Cerebellar nuclear complex (tissue), 1 donor: ENCODE measurements at regions not wholly inside any gene's neighbourhood (a gene's known extent, or its start where the extent isn't known, plus 50 kb on each side); places are given as distances from the start of the nearest gene placed in this dataset.

Experiments used
- DNase-seq, 2 experiments: peaks; one replicate each; lab custom pipeline; 2025; lab: John Stamatoyannopoulos, UW

DNA sequence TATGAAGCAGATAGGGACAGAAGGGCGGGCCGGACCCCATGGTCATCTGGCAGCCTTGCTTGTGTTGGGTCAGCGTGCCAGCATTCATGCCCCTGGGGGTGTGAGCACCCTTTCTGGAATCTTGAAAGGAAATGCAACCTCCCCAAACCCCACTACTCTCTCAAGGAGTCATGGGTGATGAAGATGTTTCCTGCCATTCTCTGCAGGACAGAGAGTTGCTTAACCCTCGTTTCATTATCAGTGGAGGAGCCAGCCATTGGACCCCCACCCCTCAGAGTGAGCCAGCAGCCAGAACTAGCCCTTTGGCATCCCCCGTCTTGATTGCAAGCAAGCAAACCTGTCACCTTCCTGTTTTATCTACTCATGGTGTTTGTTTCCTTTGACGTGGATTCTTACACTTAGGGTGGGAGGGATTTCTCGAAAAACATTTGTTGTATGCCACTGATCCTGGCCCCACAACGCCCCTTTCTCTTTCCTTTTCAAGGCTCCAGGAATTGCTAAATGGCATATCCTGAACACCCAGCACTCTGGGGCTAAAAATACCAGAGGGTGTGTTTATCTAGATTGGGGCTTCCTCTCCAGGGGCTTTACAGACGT is 258.3 kb downstream of the ETS1 start:
- DNase-seq = no peak

DNA sequence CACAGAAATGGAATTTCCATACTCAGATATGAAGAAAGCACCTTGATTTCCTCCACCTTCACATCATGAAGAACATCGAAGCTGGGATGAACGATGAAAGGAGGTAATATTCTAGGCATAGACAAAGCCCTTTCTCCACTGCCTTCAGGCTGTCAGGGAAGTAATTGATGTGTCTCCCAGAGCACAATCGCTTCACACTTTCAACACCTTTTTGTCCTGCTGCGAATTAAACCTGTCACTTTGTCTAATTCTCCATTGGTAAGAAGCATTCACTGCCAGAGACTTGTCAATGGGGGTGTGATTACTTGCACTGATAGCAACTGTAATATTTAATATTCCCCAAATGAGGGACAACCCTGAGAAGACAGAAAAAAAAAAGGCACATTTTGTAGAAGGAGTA is 260.1 kb downstream of the ETS1 start:
- DNase-seq = no peak

DNA sequence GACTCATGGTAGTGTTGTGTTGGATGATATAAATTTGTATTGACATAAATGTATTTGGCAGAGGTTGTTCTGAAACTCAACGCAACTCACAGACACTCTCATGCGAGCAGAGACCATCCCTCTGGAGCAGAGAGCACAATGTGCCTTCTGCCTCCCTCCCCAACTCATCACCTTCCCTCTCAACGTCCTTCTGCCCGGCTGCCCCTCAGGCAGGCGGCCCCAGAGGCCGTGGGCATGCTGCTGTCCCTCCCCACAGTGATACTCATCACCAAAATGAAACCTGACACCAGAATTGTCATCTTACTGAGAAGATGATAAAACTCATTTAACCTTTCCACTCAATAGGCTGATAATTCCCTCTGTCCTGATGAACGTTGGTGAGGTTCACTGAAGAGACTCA is 260.6 kb downstream of the ETS1 start:
- DNase-seq = no peak

DNA sequence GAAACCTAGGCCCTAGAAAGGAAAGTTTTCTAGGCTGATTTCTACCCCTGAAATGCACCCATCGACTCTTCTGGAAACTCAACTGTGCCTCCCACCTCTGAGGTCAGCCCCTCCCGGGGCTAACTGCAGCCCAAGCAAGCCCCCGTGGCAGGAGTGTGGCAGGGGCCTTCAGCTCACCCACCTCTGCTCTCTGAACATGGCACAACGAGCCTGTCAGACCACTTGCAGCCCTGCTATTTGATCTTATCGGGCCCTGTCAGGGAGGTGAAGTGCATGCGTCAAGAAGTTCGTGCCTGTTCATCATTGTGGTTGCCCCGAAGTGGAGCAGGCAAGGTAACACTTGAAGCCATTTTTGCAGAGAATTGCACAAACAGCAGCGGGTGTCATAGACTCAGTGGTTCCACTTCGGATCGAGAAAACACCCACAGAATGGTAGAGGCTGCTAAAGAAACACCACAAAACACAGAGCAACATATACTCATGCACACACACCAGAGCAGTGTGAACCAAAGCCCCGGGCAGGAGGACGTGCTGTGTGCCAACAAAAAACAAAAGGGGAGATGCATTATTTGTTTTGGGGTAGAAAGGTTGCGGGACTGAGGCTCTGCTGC is 262.7 kb downstream of the ETS1 start:
- DNase-seq = no peak

DNA sequence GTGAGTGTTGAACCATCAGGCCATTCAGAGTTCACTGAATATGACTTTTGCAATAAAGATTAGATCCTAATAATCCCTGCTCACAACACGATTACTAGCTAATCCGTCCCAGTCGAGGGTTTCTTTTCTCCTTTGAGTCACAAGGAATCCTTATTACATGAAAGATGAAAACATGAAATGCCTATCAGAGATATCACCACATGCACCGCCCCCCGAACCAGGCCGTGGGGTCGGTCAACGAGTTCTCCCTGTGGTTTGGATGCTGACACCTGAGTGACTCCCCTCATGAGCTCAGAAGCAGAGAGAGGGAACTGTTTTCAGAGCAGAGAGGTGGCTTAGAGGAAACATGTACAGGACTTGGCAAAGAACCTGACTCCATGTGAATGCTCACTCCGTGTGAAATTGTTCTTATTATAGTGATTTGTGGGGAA is 263.3 kb downstream of the ETS1 start:
- no peak for DNase-seq

DNA sequence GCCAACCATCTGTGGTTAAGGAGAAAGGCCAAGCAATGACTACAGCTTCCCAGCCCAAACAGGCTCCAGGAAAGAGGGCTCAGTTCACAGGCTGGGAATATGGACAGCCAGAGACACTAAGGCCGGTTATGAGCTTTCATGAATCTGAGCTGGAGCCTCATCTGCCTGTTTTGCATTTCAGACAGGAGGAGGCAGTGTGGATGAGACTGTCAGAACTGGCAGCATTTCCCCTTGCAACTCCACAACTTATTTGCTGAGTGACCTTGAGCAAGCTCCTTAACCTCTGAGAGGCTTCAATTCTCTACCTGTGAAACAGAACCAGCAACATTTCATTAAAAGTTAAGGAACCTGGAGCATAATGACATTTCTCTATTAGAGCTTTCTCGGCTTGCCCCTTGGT is 264.0 kb downstream of the ETS1 start:
- DNase-seq = no peak

DNA sequence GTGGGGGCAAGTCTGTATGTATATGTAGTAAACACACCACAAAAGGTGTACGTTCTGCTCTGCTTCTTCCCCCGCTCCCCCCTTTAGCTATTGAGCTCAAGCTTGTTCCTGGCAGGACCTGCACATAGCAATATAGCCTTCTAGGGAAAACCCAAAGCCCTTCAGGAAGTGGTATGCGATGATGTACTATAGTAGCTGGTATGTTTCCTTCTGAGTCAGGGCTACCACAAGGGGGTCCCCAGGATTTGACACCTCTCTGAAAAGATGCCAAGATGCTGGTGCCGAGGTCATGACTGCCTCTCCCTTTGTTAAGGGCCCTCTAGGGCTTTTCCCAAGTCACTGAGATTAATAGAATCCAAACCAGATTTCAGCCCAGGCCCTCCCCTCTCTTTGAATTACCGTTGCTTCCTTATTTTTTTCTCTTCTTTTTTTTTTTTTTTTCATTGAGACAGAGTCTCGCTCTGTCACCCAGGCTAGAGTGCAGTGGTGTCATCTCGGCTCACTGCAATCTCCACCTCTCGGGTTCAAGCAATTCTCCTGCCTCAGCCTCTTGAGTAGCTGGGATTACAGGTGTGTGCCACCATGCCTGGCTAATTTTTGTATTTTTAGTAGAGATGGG is 268.4 kb downstream of the ETS1 start:
- DNase-seq = no peak

DNA sequence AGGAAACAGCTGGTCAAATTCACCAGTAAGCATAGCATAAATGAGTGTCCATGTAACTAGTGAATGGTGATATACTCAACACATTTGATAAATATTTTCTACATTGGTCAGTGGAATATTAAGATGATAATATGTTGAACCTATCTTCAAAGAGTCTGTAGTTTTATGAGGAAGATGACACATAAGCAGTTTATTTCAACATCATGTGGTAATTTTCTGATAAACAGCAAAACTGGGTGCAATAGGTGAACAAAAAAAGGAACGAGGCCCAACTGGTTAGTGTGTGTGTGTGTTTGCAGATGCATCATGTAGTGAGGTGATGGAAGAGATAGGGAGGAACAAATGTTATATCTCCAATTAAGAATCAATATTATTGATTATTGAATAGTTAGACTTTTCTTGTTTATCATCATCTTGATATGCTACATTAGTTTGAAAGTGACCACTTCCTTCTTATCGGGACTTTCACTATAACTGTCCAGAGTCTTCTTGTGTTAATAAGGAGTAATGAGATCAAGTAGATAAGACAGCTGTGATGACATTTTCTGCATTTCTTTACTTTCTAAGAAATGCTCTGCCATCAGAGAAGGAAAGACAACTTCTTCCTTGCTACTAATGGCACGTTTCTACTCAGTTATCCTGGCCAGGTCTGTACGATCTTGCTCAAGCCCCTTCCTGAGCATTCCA is 270.7 kb downstream of the ETS1 start:
- DNase-seq = no peak

DNA sequence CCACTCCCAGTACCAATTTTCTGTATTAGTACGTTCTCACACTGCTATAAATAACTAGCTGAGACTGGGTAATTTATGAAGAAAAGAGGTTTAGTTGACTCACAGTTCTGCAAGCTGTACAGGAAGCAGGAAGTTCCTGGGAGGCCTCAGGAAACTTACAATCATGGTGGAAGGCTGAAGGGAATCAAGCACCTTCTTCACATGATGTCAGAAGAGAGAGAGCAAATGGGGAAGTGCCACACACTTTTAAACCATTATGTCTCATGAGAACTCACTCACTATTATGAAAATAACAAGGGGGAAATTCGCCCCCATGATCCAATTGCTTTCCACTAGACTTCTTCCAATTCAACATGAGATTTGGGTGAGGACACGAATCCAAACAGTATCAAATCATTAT is 271.4 kb downstream of the ETS1 start:
- no peak for DNase-seq

DNA sequence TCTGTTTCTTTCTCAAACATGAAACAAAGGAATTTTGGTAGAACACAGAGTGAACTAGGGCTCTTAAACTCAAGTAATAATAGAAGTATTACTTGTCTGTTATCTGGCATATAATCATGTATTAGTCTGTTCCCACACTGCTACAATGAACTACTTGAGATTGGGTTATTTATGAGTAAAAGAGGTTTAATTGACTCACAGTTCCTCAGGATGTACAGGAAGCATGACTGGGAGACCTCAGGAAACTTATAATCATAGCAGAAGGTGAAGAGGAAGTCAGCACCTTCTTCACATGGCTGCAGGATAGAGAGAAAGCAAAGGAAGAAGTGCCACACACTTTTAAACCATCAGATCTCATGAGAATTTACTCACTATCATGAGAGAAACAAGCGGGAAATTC is 273.4 kb downstream of the ETS1 start:
- DNase-seq = no peak

DNA sequence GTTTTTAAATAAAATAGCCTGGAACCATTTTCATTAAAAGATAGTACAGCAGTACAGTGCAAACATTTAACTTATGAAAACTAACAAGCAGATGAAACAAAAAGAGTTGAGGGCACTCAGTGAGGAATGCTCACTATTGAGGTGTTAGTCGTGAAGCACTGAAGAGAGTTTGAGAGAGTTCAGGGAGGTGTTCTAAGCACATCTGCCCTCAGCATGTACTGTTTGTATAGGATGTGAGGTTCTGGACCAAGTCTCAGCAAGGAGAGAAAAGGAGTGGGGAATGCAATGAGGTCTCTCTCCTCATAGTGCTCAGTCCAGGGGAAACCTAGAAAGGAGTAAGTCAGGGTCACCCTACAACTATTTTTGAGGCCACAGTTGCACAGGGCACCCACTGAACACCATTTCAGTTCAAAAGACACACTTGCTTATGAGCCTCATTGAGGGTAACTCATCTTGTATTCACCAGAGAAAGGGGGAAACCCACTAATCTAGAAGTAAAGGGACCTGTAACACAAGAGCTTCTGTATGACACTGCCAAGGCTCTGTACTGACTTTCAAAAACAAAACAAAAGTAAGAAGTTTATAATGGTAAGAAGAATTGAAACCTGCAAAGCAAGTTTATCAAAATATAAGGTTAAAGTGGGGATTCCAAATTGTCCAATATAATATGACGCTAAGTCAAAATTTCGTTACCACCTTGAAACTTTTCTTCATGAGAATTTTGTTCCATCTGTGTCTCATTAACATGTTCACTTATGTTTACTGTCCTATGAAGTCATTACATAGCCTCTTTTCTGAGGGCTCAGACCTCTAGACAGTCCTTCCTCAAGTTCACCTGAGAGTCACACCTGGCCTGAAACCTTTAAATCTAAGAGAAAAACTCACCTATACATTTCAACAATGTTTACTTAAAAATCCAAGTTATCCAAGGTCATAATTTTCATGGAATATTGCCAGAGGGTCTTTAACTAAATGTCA is 275.3 kb downstream of the ETS1 start:
- no peak for DNase-seq

DNA sequence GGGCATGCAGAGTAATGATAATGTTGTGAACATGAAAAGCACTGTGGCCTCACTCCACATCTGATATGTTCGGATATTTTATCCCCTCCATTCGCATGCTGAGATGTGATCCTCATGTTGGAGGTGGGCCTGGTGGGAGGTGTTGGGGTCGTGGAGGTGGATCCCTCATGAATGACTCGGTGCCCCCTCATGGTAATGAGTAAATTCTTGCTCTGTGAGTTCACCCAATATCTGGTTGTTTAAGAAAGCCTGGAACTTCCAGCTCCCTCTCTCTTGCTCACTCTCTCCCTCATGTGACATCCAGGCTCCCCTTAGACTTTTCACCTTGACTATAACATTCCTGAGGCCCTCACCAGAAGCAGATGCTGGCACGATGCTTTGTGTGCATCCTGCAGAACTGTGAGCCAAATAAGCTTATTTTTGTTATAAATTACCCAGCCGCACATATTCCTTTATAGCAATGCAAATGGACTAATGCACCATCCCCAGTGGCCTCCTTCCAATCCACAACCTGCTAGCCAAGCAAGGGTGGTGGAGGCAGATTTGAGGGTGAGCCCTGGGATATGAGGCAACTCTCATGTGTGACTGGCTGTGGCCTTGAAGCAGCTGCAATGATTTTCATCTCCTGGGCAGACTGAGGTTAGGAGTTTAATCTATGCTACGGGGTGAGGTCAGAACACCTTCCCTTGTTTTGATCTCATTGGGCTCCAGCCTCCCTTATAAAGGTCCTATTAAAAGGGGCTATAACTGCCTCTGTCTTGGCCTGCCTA is 276.5 kb downstream of the ETS1 start:
- no peak for DNase-seq

DNA sequence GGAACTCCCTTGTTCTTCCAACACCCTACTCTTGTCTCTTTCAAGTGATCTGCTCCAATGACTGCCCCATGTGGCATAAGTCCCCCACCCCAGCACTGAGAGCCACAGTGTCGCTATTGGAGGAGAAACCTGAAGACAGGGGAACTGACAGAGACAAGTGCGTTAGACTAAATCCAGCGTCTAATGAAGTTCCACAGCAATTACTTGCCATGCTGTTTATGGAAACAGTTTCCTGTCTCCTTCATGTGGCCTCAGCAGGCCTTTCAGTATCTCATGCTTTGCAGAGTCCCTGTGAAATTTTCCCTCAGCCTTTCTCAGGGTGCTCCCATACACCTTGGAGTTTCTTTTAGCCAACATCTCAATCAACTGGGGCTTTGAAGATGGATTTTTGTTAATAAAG is 277.4 kb downstream of the ETS1 start:
- DNase-seq = no peak

DNA sequence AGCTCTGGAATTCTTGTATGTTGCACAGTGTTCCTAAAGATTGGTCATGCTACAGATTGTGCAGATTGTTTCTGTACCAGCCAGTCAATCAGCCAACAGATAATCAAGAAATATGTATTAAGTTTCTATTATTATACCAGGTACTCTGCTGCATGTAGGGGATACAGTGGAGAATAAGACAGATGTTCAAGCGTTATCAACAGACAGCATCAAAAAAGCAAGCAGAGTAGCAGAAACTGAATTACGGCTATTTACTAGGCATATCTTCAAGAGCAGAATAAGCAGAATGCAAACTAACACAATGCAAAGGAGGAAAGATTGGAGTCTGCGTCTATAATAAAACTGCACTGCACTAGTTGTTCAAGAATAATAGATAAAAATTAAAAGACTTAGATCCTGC is 278.6 kb downstream of the ETS1 start:
- DNase-seq = no peak

DNA sequence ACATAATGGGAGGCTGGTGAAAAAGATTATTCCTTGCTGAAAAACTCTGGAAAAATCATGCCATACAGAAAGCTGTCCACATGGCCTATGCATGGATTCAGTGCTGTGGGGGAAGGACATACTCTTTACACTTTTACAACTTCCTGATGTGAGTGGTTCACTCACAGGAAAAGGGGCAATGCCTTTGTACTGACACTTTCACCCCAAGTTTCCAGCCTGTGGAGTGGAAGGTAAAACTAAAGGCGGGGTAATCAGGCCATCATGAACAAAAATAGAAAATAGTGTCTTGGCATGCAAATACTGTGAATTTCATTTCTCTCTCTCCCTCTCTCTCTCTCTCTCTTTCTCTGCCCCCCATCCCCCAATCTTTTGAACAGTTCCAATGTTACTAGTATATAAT is 281.8 kb downstream of the ETS1 start:
- no peak for DNase-seq

DNA sequence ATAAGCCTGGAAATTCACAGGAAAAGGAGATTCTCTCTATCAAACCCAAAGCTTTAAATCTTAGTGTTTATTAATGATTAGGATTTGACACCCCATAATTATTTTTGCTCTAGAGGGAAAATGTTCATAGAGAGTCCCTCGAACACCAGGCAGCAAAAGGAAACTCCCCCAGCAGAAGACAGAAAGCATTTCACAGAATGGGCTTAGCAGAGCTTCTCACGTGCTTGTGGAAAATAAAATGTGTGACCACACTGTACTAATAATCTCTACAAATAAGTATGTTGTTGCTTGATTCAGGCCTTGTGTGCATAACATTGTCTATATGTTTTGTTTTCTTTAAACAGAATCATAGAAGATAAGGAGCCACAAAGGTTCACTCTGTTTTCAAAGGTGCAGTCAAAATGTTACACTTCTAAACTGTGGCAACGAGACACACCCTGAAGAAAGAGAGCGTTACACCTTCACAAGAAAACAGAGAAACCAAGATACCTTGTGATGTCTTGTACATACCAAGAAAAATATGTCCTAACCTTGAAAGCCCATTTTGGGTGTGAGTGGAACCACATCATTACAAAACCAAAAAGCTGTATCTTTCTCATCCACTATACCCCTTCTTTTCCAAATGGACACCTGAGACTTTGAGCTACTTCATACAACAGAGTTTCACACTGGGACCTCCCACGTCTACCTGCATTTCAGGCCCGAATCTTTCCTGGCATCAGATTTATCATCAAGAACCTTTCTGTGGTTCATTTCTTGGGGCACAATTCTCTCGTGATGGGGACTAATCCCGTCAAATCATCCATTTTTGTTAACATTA is 282.5 kb downstream of the ETS1 start:
- no peak for DNase-seq

DNA sequence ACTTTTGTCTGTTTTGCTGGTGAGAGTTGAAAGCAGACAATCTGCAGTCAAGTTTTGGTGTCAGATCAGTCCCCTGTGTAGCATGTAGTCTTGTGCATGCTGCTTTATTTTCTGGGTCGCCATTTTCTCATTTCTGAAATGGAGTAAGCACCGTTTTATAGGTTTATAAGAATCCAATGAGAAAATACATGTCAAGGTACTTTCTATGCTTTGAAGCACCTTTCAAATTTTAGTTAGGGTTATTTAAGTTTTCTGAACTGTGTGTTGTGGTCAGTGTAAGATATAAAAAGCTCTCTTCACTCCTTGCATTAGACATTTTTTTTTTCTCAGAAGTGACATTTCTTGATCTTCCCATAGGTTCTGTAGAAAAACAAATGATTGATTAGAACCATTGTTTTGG is 283.2 kb downstream of the ETS1 start:
- DNase-seq = no peak

DNA sequence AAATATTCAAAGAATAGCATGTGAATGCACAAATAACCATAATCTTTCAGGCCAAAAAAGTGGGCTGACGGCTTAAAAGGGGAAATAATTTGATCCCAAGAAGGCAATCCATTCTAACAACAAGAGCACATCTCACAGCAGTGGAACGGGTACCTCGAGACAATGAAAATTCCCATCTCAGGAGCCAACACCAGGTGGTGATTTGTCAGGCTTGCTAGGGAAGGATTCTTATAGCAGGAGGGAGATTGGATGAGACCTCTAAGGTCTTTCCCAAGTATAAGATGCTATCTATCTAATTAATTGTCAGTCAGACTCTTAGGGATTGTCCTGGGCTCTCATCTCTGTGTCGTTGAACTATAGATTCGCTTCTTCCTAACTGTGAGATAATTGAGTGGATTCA is 284.0 kb downstream of the ETS1 start:
- DNase-seq = no peak

DNA sequence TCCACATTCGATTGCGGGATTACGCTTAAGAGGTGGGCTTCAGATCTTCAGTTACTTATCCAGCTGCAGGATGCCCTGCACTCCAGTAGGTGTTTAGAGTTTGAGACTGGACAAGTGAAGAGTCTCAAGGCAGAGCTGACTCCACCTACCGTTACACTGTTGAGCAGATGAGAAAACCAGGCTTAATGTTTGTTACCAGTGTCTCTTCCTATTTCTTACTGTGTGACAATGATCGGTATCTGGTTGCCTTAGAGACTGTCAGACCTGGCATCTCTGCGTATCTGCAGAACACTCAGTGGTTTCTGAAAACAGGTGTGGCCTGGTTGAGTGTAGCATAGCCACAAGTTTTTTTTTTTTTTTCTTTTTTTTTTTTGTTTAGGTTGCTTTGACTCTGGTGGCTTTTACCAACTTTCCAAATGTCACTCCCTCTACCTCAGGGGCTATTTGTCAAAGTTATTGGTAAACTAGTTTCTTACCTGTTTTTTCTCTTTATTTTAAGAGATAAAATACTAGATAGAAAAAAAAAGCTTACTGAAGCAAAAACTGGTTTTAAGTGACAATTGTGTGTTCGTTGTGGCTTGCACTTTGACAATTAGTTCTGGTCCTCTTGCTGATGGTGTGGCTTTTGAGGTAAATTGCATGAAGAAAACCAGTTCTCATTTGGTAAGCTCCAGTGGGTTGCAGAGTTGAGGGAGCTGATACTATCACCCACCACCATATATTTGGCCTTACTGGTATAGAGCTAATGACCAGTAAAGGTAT is 284.8 kb downstream of the ETS1 start:
- DNase-seq = no peak

DNA sequence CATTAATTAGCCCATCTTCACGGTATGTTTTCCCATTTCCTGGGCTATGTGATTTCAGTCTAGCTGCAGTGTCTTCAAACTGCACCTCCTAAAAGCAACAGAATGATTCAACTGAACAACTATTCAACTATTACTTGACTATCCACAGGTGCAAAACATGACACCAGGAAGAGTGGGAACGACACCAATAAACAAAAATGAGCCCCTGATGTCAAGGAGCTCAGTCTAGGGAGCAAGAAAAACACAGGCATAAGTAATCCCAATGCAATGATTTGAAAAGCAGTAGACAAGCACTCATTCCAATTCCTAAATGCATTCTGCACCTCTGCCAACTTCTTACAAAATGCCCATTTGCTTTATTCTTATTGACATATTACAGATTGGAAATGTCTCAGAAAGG is 285.6 kb downstream of the ETS1 start:
- DNase-seq = no peak
